GM23248 (cell line): ENCODE measurements at regions not wholly inside any gene's neighbourhood (a gene's known extent, or its start where the extent isn't known, plus 50 kb on each side); places are given as distances from the start of the nearest gene placed in this dataset.

Source experiments
- EZH2 ChIP-seq: fragments of 200-600 bp; sonication (generic); IDR thresholded peaks from 2 replicates; pipeline ENCODE4 v1.6.1; 2018; ENCODE audit warnings: antibody characterized with exemption, mild to moderate bottlenecking; ENCODE audit not compliant: insufficient read depth, poor library complexity, severe bottlenecking
- EZH2phosphoT487 ChIP-seq: fragments of 200-600 bp; sonication (generic); IDR thresholded peaks from 2 replicates; pipeline ENCODE4 v1.6.1; 2018; ENCODE audit warnings: antibody characterized with exemption, moderate library complexity, mild to moderate bottlenecking, low read depth; ENCODE audit not compliant: insufficient read depth

DNA sequence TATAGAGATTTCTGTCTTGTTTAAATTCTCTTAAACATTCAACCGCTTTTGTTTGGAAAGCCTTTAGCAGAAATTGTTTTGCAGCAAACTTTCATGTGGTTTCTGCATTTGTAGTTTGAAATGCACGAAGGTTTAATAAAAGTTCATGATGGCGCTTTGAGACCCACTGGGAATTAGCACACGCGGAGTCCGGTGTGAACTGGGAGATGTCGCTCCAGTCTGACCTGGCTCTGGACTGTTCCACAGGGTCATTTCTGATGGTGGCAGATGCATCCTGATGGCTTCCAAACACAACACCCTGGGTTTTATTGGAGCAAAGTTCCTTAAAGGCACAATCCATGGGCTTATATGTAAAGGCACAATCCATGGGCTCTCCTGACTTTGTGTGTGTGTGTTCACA is 78.1 kb upstream of the MTHFD1L start:
- TF ChIP-seq EZH2phosphoT487 (no peak), EZH2 (no peak)
